CD4-positive, alpha-beta T cell treated with Interleukin-15 for 1 hour (primary cell): ENCODE measurements at regions not wholly inside any gene's neighbourhood (a gene's known extent, or its start where the extent isn't known, plus 50 kb on each side); places are given as distances from the start of the nearest gene placed in this dataset.

Experiments
- DNase-seq: peaks from one replicate; pipeline ENCODE4 v3.0.0-alpha.2; 2020

DNA sequence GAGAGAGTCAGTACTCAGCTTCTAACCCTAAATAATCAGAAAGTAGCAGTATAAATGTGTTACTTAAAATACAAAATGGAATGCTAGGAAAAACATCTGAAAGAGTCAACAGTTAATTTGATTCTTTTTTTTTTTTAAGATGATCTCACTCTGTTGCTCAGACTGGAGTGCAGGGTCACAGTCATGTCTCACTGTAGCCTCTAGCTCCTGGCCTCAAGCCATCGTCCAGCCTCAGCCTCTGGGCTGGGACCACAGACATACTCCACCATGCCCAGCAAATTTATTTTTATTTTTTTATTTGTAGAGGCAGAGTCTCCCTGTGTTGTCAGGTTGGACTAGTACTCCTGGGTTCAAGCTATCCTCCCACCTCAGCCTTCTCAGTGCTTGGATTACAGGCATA lies 424.9 kb downstream of the IRX2 start:
- DNase-seq: no peak

DNA sequence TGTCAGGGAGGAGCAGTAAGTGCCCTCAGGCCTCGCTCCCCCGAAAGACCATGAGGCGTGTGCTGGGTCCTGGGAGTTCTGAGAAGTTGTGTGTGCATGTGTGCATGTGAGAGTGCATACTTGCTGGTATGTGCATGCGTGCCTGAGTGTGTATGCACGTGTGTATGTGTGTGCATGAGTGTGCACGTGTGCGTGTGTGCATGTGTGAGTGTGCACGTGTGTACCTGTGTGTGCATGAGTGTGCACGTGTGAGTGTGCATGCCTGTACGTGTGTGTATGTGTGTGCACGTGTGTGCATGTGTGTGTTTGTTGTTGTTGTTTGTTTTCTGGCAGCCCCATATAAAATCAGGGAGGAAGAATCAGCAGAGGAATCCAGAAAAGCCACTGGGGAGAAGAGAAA lies 426.7 kb downstream of the IRX2 start:
- no peak for DNase-seq

DNA sequence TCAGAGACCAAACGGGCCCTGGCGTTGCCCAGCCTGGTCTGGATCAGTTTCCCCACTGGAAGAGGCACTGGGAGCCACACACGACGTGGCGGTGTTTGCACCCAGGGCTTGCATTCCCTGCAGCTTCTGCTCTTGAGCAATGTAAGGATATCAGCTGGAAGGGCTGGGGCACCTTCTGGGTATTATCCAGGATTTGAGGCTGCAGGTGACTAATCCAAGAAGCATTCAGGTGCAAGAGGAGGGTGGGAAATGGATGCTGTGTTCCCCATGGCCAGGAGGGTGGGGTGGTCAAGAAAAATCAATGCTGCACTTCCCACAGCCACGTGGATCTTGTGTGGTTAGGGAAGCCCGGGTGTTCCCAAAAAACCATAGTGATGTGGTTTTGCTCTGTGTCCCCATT lies 430.9 kb downstream of the IRX2 start:
- no peak for DNase-seq

DNA sequence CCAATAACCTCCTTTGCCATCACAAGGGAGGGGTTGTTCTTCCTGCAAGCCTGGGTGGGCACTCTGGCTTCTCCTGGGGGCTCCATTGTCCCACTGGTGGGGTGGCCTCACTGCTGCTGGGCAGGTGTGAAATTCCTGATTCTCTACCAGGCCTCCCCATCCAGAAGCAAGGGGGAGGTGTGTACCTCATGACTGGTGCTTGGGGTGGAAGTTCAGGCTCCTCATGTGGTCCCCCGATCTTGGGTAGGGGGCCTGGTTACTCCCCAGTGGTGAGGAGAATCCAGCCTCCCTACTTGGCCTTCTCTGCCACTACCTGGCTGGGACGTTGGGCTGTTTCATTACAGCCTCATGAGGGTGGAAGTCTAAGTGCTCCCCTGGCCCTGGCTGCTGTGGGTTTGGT lies 433.9 kb downstream of the IRX2 start:
- DNase-seq: no peak

DNA sequence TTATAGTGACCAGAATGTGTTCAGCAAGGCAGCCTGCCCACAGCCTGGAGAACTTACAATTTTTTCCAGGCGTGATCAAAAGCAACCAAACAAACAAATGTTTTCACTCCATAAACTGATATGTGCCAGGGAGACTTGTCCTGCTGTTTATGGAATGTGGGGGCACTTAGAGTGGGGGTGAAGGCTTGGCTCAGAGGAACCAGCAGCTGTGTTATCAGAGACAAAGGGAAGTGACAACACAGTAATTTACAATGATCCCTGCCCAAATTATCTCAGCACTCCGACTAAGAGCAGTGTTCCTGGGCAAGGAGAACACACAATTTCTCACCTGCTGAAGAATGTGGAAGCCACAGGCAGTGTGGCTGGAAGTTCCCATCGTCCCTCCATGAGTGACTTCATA lies 429.1 kb upstream of the IRX4 start:
- DNase-seq: no peak

DNA sequence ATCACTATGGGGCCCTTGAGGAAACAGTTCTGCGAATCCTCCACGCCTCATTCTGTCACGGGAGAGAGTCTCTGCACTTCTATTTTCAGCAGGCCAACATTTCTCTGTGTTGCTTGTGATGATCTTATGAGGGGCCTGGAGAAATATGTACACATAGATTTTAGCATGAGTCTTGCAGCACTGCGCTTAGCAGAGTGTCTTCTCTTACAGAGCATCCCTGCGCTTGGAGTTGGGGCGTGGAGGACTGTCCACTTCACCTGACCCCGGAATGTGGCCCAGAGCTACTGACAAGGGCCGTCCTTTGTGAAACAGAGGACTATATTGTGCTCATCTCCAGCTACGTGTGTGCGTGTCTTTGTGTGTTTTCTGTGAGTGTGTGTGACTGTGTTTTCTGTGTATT lies 428.2 kb upstream of the IRX4 start:
- no peak for DNase-seq

DNA sequence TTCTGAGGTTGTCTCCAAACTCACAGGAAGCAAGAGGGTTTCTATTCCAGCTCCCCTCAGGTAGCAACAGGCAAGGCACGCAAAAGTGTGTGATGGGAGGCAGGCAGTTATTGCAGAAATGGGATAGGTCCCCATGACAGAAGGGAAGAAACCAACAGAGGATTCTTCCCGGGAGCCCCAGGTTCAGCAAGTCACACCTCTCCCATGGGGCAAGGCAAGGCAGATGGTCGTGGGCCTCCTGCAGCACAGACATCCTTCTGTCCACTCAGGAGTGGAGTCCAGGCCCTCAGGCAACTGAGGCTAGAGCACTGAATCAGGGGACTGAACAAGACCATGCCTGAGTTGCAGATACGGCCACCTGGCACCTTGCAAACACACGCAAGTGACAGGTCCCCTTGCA lies 424.9 kb upstream of the IRX4 start:
- DNase-seq: no peak

DNA sequence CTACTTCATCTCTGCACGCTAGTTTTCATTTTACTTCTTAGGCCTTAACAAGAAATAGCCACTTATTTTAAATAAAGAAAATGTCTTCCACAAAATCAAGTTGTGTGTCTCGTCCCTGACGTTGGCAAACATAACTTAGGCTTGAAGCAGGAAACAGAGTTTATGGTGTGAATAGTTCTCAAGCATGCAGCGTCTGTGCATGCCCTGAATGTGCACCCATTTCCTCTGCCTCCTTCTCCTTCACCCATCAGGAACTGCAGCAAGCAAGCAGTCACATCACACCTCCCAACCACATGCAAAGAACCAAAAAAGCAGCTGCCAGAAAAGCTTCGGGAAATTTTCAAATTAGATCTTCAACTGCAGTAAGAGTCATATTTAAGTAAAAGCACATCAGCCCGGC lies 424.0 kb upstream of the IRX4 start:
- DNase-seq: no peak

DNA sequence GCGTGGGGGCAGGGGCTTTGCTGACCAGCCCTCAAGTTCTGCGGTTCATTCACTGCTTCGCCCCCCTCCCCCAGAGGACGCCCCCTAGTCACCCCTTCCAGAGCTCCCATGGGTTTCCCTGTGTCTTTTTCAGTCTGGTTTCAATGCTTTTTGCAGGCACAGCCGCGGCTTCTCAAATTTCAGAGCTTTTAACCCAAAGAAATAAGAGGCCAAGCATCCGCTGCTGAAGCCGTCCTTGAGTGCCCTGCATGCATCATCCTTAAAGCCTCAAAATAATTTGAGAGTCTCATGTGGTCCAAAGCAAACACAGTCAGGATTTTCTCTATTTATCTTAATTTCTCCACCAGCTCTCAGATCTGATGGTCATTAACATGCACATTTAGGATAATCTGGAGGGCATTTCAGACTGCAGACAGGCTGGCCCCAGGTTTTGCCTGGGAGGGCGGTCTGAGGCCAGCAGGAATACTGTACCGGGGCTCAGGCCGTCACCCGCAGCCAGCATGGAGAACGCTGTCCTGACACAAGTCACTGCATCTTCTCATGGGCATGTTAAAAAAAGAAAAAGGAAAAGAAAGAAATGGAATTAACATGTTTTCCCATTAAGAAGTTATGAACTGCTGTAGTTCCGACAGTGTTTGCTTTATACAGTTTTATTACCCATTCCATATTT lies 420.8 kb upstream of the IRX4 start:
- DNase-seq: no peak

DNA sequence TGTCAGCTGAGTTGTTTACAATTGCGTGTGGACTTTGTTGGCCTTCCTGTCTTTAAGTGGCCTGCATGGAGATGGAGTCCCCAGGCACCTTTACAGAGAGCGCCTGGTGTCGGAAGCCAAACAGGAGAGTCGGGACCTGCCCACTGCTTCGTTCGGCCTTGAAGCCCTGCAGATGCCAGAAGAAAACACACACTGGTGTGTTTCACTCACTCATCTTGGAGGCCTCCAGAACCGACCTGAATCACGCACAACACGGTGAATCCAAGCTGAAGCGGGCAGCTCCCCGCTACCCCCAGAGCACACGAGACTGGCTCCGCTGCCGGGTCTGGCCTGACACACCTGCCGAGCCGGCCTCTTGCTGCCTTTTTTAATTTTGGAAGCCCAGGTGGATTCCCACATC lies 419.4 kb upstream of the IRX4 start:
- no peak for DNase-seq

DNA sequence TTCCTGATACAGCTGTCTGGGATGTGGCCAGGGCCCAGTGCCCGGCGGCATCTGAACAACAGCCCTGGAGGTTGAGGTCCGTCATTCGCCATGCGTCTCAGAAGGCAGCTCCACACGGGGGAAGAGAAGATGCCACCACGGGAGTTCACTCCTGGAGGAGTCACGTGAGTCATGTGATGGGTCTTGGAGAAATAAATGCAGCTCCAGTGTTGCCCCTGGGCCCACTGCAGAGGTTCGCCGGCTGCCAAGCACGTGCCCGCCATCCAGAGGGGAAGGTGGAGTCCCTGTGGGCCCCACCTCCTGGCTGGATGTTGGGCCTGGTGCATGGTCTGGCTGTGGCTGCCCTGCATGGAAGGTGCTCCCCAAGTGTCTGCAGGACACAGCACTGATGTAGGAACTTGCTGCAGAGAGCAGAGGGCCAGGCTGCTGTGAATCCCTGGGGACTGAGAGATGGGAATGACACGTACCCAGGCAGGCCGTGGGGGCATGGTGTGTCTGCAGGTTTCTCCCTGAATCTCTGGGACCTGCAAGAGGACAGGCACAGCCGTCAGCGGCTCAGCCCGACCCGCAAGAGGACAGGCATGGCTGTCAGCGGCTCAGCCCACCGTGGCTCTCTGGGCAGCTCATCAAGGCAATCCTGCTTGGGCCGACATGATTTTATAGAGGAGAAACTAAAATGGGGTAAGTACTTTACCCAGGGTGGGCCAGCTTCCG lies 418.3 kb upstream of the IRX4 start:
- DNase-seq: no peak

DNA sequence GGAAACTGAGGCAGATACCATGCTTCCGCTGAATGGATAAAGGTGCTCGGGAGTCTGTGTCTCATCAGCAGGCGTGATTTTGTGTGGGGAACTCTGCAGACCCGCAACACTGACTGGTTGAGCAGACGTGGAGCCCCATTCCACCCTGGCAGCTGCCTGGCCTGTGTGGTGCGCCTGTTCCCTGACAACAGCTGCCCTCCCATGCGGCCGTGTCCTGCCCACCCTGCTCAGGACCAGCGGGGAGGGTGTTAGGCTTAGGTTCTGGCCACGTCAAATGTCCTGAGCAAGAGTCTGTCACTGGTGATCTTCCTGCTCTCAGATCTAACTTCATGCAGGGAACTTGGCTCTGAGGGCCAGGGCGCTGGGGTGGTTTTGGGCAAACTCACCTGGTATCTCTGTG lies 417.7 kb upstream of the IRX4 start:
- DNase-seq: no peak

DNA sequence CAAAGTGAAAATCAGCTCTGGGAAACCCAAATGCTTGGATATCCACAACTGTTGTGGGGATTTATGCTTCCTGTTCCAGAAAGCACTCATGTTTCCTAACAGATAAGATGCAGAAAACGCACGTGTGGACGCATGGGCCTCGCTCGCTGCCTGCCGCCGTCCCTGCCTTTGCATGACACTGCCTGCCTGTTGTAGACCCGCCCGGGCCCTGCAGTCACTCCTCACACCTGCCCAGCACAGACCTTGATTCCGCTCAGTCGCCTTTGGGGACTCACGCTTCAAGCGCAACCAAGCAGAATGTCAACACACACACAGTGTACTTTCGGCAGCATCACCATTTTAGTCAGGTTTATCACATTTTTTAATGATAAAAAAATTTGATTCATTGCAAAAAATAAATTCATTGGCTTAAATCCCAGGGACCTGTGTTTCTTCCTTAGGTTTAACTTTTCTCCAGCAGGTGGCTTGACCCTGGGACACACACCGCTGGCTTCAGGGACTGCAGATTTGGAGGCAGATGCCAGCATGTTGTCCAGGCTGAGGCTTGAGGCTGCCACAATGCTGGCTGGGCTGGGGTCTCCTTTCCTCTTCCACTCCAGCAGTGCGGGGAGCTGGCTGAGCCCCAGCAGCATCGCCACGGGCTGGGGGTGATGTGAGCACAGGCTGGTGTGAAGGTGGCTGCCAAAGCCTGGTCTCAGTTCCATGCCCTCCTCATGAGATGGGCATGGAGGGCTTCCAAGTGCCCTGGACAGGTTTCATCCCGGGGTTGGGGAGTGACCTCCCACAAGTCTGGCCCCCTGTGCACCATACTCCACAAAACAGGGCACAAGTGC lies 416.9 kb upstream of the IRX4 start:
- no peak for DNase-seq

DNA sequence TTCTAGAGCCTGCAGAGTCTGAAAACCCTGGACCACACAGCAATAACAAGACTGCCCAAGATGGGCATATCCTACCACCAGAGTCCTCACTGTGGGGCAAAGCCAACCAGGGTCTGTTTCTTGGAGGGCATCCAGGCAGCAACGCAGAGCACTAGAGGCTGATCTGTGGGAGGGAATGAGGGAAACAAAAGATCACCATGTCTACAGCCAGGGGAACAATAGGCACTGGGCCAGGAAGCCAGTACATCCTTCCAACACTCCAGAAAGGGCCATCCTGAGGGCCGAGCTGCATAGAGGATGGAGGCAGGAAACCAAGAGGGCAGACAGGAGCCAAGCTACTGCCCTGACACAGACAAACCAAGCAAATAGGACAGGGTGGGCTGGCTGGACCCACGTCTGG lies 416.1 kb upstream of the IRX4 start:
- DNase-seq: no peak

DNA sequence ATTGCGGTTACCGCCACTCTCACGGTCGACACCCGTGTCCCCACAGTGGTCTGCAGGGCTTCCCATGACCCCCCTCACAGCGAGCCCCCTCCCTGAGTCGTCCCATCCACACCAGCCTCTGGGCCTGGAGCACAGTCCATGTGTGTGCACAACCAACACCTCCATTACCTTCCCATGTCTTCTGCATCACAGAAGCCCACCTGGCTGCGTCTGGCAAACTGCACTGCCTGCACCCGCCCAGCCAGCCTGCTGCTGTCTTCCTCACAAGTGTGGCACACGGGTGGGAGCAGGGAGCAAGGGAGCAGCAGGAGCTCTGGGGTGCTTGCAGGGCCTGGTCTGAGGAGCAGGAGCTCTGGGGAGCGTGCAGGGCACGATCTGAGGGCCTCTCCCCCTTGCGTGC lies 415.3 kb upstream of the IRX4 start:
- no peak for DNase-seq

DNA sequence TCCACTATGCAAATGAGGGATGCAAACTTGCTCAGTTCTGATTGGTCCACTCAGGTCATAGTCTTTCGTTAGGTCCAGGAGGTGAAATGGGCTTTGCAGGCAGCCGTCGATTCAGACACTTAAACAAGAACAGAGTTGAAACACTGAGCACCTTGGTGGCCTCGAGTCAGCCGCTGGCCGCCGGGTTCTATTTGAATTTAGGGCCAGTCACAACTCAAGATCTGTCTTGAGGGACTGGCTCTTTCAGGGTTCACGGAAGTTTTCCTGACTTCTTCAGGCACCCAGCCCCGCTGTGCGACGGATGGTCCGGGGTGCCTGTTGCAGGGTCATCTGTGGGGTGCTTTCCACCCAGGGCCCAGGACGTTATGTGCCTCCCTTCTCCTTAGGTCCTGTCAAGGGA lies 412.8 kb upstream of the IRX4 start:
- no peak for DNase-seq

DNA sequence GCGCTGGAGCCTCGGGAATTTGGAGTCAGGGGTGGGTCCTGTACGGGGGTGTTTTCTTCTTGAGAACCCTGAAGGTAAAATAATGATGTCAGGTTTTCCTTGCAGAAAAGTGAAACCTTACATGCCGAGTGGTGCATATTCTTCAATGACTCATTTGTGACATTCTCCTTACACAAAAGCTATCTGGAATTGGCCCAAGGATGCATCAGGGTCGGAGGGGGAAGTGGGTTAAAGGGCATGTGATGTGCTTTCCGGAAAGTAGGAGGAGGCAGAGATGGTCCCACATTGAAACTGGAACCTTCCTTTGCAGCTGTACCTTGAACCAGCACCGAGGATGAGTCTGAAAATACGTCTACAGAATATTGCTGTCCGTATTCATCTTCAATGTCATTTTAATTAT lies 411.2 kb upstream of the IRX4 start:
- no peak for DNase-seq

DNA sequence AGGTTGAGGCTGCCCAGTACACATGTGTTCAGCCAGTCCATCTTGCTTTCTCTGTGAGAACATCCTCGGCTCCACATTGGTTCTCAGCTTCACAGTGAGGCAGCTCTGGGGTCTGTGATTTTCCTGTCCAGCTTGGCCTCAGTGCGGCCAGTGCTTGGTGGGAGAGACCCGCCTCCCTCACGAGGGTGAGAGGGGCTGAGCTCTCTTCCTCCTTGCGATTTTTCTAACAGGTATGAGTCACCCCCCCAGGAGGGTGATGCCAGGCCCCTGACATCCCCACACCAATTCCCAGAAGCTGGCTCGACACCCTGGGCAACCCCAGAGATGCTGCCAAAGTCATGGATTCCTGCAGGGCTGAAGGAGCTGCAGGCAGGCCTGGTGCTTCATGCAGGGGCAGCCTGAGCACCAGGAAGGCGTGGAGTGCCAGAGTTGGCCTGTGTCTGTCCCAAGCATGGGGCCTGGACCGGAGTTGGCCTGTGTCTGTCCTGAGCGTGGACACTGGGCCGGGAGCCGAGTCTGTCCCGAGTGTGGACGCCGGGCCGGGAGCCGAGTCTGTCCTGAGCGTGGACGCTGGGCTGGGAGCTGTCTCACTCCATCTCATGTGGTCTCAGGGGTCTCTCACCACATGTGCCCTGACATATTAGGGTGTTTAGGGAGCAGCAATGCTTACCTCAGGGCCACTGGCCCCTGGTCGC lies 408.6 kb upstream of the IRX4 start:
- DNase-seq: no peak

DNA sequence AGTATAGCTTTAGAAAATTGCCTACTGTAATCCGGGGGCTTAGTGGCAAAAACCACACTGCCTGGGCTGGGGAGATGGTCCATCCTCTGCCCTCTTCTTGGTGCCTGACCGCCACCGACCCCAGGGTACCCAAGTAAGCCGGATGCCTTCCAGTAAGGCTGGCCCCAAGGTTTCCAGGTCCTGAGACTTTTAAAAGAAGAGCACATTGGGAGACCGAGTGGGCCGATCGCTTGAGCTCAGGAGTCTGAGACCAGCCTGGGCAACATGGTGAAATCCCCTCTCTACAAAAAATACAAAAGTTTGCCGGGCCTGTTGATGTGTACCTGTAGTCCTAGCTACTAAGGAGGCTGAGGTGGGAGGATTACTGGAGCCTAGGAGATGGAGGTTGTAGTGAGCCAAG lies 406.7 kb upstream of the IRX4 start:
- no peak for DNase-seq

DNA sequence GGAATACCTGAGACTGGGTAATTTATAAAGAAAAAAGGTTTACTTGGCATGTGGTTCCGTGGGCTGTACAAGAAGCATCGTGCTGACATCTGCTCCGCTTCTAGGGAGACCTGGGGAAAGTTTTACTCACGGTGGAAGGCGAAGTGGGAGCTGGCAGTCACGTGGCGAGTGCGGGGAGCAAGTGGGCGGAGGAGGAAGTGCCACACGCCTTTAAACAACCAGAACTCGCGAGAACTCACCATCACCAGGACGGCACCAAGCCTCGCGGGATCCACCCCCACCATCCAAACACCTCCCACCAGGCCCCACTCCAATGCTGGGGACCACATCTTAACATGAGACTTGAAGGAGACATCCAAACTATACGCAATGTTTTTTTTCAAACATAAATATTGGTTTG lies 406.2 kb upstream of the IRX4 start:
- no peak for DNase-seq

DNA sequence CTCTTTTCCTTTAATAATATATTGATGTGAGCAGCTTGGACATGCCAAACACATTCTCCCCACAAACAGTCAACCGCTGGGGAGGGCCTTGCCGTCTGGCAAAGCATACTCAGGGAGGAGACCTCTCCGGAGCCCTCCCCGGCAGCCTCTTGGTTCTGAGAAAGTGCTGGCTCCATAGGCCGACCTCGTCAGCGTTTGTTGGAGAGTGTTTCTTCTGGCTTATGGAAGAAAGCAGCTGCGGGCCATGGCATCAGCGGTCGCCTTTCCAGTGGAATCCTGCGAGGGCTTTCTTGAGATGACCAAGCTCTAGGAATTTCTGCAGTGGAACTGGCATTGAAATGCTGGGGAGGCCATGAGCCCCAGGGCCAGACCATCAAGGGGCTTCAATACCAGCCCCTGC lies 405.7 kb upstream of the IRX4 start:
- DNase-seq: no peak

DNA sequence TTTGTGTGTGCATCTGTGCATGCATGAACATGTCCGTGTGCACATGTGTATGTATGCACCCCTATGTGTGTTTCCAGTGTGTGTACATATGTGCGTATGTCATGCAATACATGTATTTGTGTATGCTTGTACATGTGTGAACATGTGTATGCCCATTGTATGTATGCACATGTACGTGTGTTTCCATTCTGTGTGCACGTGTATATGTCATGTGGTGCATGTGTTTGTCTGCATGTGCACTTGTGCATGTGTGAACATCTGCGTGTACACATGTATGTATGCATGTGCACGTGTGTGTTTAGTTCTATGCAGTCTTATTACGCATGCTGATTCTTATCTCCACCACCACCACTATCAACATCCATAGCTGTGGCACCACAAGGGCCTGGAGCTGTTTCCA lies 403.5 kb upstream of the IRX4 start:
- DNase-seq: no peak

DNA sequence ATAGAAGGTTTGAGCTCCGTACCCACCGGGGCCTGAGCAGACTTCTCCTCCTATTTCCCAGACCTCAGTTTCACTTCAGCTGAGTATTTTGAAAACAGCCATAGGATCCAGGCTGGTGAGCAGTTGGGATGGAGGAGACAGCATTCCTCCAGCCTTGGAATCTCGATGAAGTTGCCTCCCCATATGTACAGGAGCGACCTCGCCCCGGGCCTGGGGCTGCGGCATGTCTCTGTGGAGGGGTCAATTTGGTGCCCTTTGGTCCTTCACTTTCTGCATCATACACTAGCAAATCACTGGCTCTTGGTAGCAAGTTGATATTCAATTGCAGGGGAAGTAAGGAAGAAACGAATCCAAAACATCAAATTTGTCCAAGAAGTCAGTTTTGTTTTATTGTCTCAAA lies 402.0 kb upstream of the IRX4 start:
- no peak for DNase-seq
